ENCODE measurements at regions not wholly inside any gene's neighbourhood (a gene's known extent, or its start where the extent isn't known, plus 50 kb on each side); places are given as distances from the start of the nearest gene placed in this dataset.

DNA sequence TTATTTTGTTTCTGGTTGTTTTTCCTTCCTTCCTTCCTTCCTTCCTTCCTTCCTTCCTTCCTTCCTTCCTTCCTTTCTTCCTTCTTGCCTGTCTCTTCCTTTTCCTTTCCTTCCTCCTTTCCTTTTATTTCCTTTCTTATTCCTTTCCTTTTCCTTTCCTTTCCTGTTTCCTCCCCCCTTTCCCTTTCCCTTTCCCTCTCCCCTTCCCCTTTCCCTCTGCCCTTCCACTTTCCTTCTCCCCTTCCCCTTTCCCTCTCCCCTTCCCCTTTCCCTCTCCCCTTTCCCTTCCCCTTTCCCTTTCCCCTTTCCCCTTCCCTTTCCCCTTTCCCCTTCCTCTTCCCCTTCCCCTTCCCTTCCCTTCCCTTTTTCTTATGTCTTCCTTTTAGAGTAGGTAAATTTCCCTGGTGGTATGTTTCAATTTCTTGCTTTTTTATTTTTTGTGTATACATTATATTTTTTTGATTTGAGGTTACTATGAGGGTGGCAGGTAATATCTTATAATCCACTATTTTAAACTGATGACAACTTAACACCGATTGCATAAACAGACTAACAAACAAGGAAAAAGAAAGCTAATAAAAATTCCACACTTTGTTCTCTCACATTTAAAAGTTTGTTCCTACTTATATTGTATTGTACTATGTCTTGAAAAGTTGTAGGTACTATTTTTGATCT lies 311.0 kb upstream of the FSHR start:
- H3K27me3 Mint-ChIP-seq: no peaks in the 10 kb centered on the region
- ATAC-seq (ENCODE audit: low read depth) (no peak), DNase-seq (ENCODE audit: low spot score in 2 of 2) (no peak)
- peaks cover 16% of the 10 kb centered on the region for H3K9me3 Mint-ChIP-seq
- no peak overlapping the region for H3K4me3 Mint-ChIP-seq
- no peak overlapping the region for H3K27ac Mint-ChIP-seq
- peaks cover 2% of the 10 kb centered on the region for H3K36me3 Mint-ChIP-seq
- H3K4me1 Mint-ChIP-seq: no peaks in the 10 kb centered on the region

GRCh38 chr2:49459314-49459993 lies 305.1 kb upstream of the FSHR start:
- peaks cover 5% of the 10 kb centered on the region for H3K9me3 Mint-ChIP-seq
- no peaks in the 10 kb centered on the region for H3K27me3 Mint-ChIP-seq
- no peaks in the 10 kb centered on the region for H3K36me3 Mint-ChIP-seq
- DNase-seq (ENCODE audit: low spot score in 2 of 2) (no peak), ATAC-seq (ENCODE audit: low read depth) (no peak)
- no peaks in the 10 kb centered on the region for H3K4me1 Mint-ChIP-seq
- no peak overlapping the region for H3K4me3 Mint-ChIP-seq
- H3K27ac Mint-ChIP-seq: no peak overlapping the region

- Mint-ChIP-seq H3K36me3 (no peaks in the 10 kb centered on the region), H3K27me3 (no peaks in the 10 kb centered on the region), H3K27ac (no peak overlapping the region), H3K4me3 (no peak overlapping the region), H3K9me3 (no peaks in the 10 kb centered on the region), H3K4me1 (no peaks in the 10 kb centered on the region)
- DNase-seq (ENCODE audit: low spot score in 2 of 2) (no peak), ATAC-seq (ENCODE audit: low read depth) (no peak)
Measured at GRCh38 chr2:49444005-49444404, 289.7 kb upstream of the FSHR start.

DNA sequence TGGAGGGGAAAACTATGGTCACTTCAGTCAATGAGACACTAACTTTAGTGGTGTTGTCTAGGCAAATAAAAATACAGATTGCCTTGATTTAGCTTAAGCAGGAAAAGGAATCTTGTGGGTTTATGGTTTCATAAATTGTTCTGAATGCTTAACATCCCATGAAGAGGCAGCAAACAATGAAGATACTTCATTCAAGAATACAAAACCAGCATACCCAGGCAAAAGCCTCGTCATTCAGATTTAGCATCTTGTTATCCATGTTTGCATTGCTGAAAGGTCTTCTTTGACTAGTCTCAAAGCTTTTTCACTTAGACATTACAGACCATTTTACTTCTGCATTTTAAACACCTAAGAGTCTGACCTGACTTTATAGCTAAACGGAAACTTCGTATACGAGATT lies 272.7 kb upstream of the FSHR start:
- H3K9me3 Mint-ChIP-seq: peaks cover 6% of the 10 kb centered on the region
- no peaks in the 10 kb centered on the region for H3K4me1 Mint-ChIP-seq
- no peak overlapping the region for H3K27ac Mint-ChIP-seq
- no peak overlapping the region for H3K4me3 Mint-ChIP-seq
- no peak for ATAC-seq (ENCODE audit: low read depth)
- H3K27me3 Mint-ChIP-seq: no peaks in the 10 kb centered on the region
- DNase-seq (ENCODE audit: low spot score in 2 of 2): no peak
- H3K36me3 Mint-ChIP-seq: no peaks in the 10 kb centered on the region

- H3K4me3 Mint-ChIP-seq: no peak overlapping the region
- no peak overlapping the region for H3K27ac Mint-ChIP-seq
- no peaks in the 10 kb centered on the region for H3K27me3 Mint-ChIP-seq
- peaks cover 1% of the 10 kb centered on the region for H3K9me3 Mint-ChIP-seq
- H3K36me3 Mint-ChIP-seq: no peaks in the 10 kb centered on the region
- ATAC-seq (ENCODE audit: low read depth): no peak
- no peak for DNase-seq (ENCODE audit: low spot score in 2 of 2)
- H3K4me1 Mint-ChIP-seq: no peaks in the 10 kb centered on the region
Measured at GRCh38 chr2:49416252-49416651, 261.9 kb upstream of the FSHR start.

- ATAC-seq (ENCODE audit: low read depth) (no peak), DNase-seq (ENCODE audit: low spot score in 2 of 2) (no peak)
- Mint-ChIP-seq H3K27me3 (no peaks in the 10 kb centered on the region), H3K27ac (no peak overlapping the region), H3K4me3 (no peak overlapping the region), H3K4me1 (no peaks in the 10 kb centered on the region), H3K9me3 (peaks cover 8% of the 10 kb centered on the region), H3K36me3 (no peaks in the 10 kb centered on the region)
Measured at GRCh38 chr2:49404108-49404507, 249.8 kb upstream of the FSHR start.

GRCh38 chr2:49403637-49404036 lies 249.3 kb upstream of the FSHR start:
- H3K9me3 Mint-ChIP-seq: peaks cover 5% of the 10 kb centered on the region
- no peaks in the 10 kb centered on the region for H3K4me1 Mint-ChIP-seq
- no peak for ATAC-seq (ENCODE audit: low read depth)
- H3K4me3 Mint-ChIP-seq: no peak overlapping the region
- H3K27me3 Mint-ChIP-seq: no peaks in the 10 kb centered on the region
- no peaks in the 10 kb centered on the region for H3K36me3 Mint-ChIP-seq
- H3K27ac Mint-ChIP-seq: no peak overlapping the region
- DNase-seq (ENCODE audit: low spot score in 2 of 2): no peak

DNA sequence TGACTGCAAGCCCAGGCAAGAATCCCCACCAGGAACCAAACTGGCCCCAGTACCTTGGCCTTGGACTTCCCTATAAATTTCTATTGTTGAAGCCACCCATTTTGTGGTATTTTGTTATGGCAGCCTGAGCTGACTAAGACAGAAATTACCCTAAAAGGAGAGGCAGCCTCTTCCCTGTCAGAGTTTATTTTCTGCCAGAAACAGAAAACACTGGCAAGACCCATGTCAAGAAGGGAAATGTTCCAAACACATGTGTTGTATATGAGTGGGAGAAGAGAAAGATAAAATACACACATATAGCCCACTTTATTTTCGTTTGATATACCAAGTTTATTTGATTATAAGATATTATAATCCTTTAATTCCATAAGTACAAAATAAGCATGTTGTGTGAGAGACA lies 225.1 kb upstream of the FSHR start:
- H3K4me1 Mint-ChIP-seq: no peaks in the 10 kb centered on the region
- no peak overlapping the region for H3K4me3 Mint-ChIP-seq
- no peaks in the 10 kb centered on the region for H3K27me3 Mint-ChIP-seq
- DNase-seq (ENCODE audit: low spot score in 2 of 2) (no peak), ATAC-seq (ENCODE audit: low read depth) (no peak)
- peaks cover 6% of the 10 kb centered on the region for H3K9me3 Mint-ChIP-seq
- no peaks in the 10 kb centered on the region for H3K36me3 Mint-ChIP-seq
- H3K27ac Mint-ChIP-seq: no peak overlapping the region

DNA sequence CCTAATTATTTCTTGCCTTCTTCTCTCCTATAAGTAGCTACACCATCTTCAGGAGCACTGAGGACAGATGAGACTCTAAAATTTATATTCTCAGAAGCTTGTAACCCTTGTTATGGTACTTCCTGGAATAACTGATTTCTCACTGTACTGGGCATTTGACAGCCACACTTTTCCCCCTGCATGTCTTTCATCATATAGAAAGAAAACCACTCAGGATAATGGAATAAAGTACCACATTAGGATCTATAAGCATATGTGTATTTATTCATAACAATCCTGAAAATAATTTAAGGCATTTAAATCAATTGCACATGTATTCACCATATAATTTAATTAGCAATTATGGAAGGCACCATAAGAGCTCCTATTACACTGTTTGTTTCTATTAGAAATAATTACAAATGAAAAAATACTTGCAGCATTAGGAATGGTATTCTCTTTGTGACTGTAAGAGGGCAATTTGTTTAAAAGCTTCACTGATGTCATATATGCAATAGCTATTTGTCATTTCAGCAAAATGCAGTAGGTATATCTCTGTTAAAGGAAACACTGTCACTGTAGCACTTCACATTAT lies 216.9 kb upstream of the FSHR start:
- ATAC-seq (ENCODE audit: low read depth) (no peak), DNase-seq (ENCODE audit: low spot score in 2 of 2) (no peak)
- Mint-ChIP-seq H3K27ac (no peak overlapping the region), H3K36me3 (no peaks in the 10 kb centered on the region), H3K4me3 (no peak overlapping the region), H3K27me3 (no peaks in the 10 kb centered on the region), H3K4me1 (no peaks in the 10 kb centered on the region), H3K9me3 (peaks cover 3% of the 10 kb centered on the region)

DNA sequence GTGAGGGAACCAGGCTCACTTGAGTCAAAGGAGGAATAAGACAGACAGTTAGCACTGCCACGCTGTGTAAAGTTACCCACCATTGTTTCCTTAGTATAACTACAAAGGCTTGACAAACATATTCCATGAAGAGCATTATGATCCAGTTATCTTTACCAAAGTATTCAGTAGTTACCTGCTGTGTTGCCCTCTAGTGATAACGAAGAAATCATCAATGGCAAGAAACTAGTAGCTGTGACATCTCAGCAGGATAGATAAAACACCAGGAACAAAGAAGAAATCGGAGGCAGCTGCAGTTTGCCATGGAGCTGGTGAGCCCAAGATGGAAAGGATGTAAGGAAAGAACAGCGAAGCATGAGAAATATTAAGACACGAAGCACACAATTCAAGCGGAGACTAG lies 215.3 kb upstream of the FSHR start:
- no peaks in the 10 kb centered on the region for H3K36me3 Mint-ChIP-seq
- H3K27me3 Mint-ChIP-seq: no peaks in the 10 kb centered on the region
- no peak overlapping the region for H3K4me3 Mint-ChIP-seq
- H3K4me1 Mint-ChIP-seq: no peaks in the 10 kb centered on the region
- no peak for DNase-seq (ENCODE audit: low spot score in 2 of 2)
- H3K27ac Mint-ChIP-seq: no peak overlapping the region
- H3K9me3 Mint-ChIP-seq: peaks cover 3% of the 10 kb centered on the region
- no peak for ATAC-seq (ENCODE audit: low read depth)

GRCh38 chr2:49369101-49369500 lies 214.8 kb upstream of the FSHR start:
- H3K27ac Mint-ChIP-seq: no peak overlapping the region
- ATAC-seq (ENCODE audit: low read depth) (no peak), DNase-seq (ENCODE audit: low spot score in 2 of 2) (no peak)
- H3K9me3 Mint-ChIP-seq: peaks cover 3% of the 10 kb centered on the region
- H3K36me3 Mint-ChIP-seq: no peaks in the 10 kb centered on the region
- no peak overlapping the region for H3K4me3 Mint-ChIP-seq
- no peaks in the 10 kb centered on the region for H3K27me3 Mint-ChIP-seq
- no peaks in the 10 kb centered on the region for H3K4me1 Mint-ChIP-seq

DNA sequence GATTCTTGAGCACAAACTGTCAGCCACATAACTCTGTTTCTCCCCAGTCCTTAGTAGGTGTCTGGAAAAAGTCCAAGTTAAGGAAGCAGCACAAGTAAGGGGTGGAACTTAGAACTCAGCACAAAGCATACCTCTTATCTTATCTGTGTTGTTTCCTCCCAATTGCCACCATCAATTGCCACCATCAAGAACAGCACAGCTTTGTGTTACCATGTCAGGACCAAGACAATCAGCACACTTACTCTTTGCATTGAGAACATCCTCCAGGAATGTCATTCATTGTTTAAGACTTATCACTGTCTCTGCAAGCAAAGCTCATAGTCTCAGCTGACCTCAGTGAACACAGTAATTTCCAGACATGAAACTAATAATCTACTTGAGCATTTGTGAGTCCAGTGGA lies 212.7 kb upstream of the FSHR start:
- Mint-ChIP-seq H3K4me3 (no peak overlapping the region), H3K27me3 (no peaks in the 10 kb centered on the region), H3K9me3 (no peaks in the 10 kb centered on the region), H3K36me3 (no peaks in the 10 kb centered on the region), H3K4me1 (no peaks in the 10 kb centered on the region), H3K27ac (no peak overlapping the region)
- DNase-seq (ENCODE audit: low spot score in 2 of 2) (no peak), ATAC-seq (ENCODE audit: low read depth) (no peak)

DNA sequence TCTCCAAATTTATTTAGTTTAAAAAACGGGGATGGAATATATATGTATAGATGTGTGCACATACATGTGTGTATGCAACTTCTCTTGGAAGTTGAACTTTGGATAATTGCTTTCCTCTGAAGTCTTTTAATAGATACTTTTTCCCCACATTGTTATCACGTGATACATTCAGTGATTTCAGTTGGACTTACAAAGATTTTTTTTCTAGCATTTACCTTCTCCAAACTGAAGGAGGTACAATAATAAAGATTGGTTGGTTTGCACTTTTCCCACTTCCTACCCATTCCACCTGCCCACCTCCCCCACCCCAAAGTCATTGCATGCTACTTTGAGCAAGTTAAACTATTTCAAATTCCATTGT lies 206.1 kb upstream of the FSHR start:
- DNase-seq (ENCODE audit: low spot score in 2 of 2): no peak
- H3K9me3 Mint-ChIP-seq: no peaks in the 10 kb centered on the region
- ATAC-seq (ENCODE audit: low read depth): no peak
- no peak overlapping the region for H3K27ac Mint-ChIP-seq
- H3K4me3 Mint-ChIP-seq: no peak overlapping the region
- no peaks in the 10 kb centered on the region for H3K4me1 Mint-ChIP-seq
- no peaks in the 10 kb centered on the region for H3K36me3 Mint-ChIP-seq
- no peaks in the 10 kb centered on the region for H3K27me3 Mint-ChIP-seq

DNA sequence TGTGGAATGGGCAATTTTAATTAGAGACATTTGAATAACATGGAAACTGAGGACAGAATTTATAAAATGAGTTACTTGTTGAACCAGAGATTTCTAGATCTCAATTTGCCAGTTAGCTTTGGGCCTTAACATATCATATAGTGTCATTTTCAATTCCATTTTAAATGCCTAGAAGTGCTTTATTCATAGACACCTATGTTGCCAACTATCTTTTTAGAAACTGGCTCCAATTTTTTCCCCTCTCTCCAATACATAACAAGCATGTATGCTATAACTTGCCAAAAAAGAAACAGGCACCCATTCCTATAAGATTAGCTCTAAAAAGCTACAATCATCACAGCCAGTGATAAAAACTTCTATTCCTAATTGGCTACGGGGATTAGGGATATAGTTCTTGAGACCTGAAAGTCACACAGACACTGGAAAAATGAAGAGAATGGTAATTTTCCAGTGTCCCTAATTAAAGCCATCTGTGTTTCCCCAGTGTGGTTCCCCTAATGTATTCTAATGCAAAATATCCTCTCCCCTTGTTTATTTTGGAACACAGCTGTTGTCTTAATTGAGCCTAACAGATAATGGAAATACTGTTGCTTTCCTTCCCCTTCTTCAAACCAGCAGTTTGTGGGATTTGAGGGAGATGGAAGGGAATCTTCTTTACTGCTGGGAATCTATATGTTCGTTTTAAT lies 205.5 kb upstream of the FSHR start:
- Mint-ChIP-seq H3K27me3 (no peaks in the 10 kb centered on the region), H3K9me3 (no peaks in the 10 kb centered on the region), H3K4me3 (no peak overlapping the region), H3K36me3 (no peaks in the 10 kb centered on the region), H3K27ac (no peak overlapping the region), H3K4me1 (no peaks in the 10 kb centered on the region)
- DNase-seq (ENCODE audit: low spot score in 2 of 2) (no peak), ATAC-seq (ENCODE audit: low read depth) (no peak)

Data from memory B cell (primary cell).